ENCODE measurements at regions not wholly inside any gene's neighbourhood (a gene's known extent, or its start where the extent isn't known, plus 50 kb on each side); places are given as distances from the start of the nearest gene placed in this dataset.

GRCh38 chr20:56829788-56830385 is 200.8 kb downstream of the TFAP2C start:
- ChIA-PET CTCF (no interaction called here), RAD21 (ENCODE audit: low non-redundant PET in 1 of 2, low total read pairs in 2 of 2, uncharacterized antibody in 2 of 2, unreplicated experiment in 2 of 2) (no interaction called here), POLR2A (no interaction called here)
- TF ChIP-seq ZFX (IDR thresholded peaks at IDR 0.05) (no peak), RAD21 (IDR thresholded peaks at IDR 0.05; ENCODE audit: low read depth) (no peak), SP1 (IDR thresholded peaks at IDR 0.05; ENCODE audit: low read depth) (no peak), ATF3 (IDR thresholded peaks at IDR 0.05) (no peak), CTCF (IDR thresholded peaks at IDR 0.05 in 2 of 3, conservative IDR thresholded peaks at IDR 0.05 in 1 of 3; ENCODE audit: borderline replicate concordance in 1 of 3, insufficient read depth in 1 of 3, low read depth in 2 of 3, low read length in 2 of 3) (no peak), EGR1 (IDR thresholded peaks at IDR 0.05; ENCODE audit: low read depth) (no peak), FOSL1 (IDR thresholded peaks at IDR 0.05; ENCODE audit: low read depth) (no peak), ZNF274 (IDR thresholded peaks at IDR 0.05; ENCODE audit: low read depth, low read length) (no peak), SIN3A (IDR thresholded peaks at IDR 0.05; ENCODE audit: low read depth) (no peak), POLR2A (IDR thresholded peaks at IDR 0.05; ENCODE audit: borderline replicate concordance, extremely low read depth, insufficient read depth, insufficient read length) (no peak), POLR2AphosphoS5 (IDR thresholded peaks at IDR 0.05; ENCODE audit: low read depth, low read length) (no peak), CBX3 (IDR thresholded peaks at IDR 0.05; ENCODE audit: low read depth) (no peak), SRF (IDR thresholded peaks at IDR 0.05; ENCODE audit: low read depth) (no peak), ELF1 (IDR thresholded peaks at IDR 0.05; ENCODE audit: borderline replicate concordance, low read depth) (no peak), EZH2phosphoT487 (IDR thresholded peaks at IDR 0.05; ENCODE audit: borderline replicate concordance) (no peak), TCF7L2 (IDR thresholded peaks at IDR 0.05; ENCODE audit: borderline replicate concordance, extremely low read depth, insufficient read depth, insufficient read length) (no peak), EZH2 (IDR thresholded peaks at IDR 0.05) (no peak), JUND (IDR thresholded peaks at IDR 0.05) (no peak), MAX (IDR thresholded peaks at IDR 0.05) (no peak), REST (IDR thresholded peaks at IDR 0.05; ENCODE audit: low read depth) (no peak)
- H3K4me1 ChIP-seq (ENCODE audit: control insufficient read depth in 1 of 2, insufficient read depth in 2 of 2, low read length in 2 of 2) = peaks cover 0 to 2% of the 10 kb centered on the region in 2 experiments; a peak in 1 of 4 replicates
- no peaks in the 10 kb centered on the region for H4K20me1 ChIP-seq (ENCODE audit: insufficient read depth)
- BruUV-seq (replicated peaks) = no TSS peak
- no peaks in the 10 kb centered on the region for H3K36me3 ChIP-seq (ENCODE audit: control insufficient read depth in 1 of 2, insufficient read depth in 2 of 2, low read length in 2 of 2)
- H2AFZ ChIP-seq (ENCODE audit: low read depth, low read length, poor library complexity, severe bottlenecking) = no peak overlapping the region
- ATAC-seq (no peak), DNase-seq (ENCODE audit: low read depth, low spot score) (no peak)
- H3K9ac ChIP-seq (ENCODE audit: low read length) = no peak overlapping the region
- no peaks in the 10 kb centered on the region for H3K9me3 ChIP-seq (ENCODE audit: control insufficient read depth in 1 of 2, insufficient read depth in 1 of 2, low read depth in 1 of 2, low read length in 2 of 2)
- H3K27me3 ChIP-seq (ENCODE audit: insufficient read depth, low read length) = peaks cover 22% of the 10 kb centered on the region
- no peaks in the 10 kb centered on the region for H3K9me2 ChIP-seq (ENCODE audit: insufficient read depth)
- H3K79me2 ChIP-seq (ENCODE audit: insufficient read depth, low read length) = no peaks in the 10 kb centered on the region
- no peak overlapping the region for H3K4me3 ChIP-seq (replicated peaks in 1 of 2; ENCODE audit: low read depth in 1 of 2, low read length in 2 of 2)
- H3K4me2 ChIP-seq (ENCODE audit: low read length) = no peak overlapping the region
- H3K27ac ChIP-seq (ENCODE audit: low read depth, low read length) = no peak overlapping the region
- intact Hi-C loops (cut with micrococcal nuclease) = no loop called here
